HEK293 (cell line): ENCODE measurements at regions not wholly inside any gene's neighbourhood (a gene's known extent, or its start where the extent isn't known, plus 50 kb on each side); places are given as distances from the start of the nearest gene placed in this dataset.
A peak's percentile ranks its signal among the peaks of the same experiment; 100 is the strongest.

Experiments
- CTCF ChIA-PET: fragments of 350-600 bp; formaldehyde crosslinking; extraction: SDS; loops from one replicate; lab custom pipeline; 2021; ENCODE audit warnings: antibody characterized with exemption; lab: Yijun Ruan, JAX
- POLR2A ChIA-PET: fragments of 300-600 bp; formaldehyde crosslinking; extraction: SDS; loops from one replicate; lab custom pipeline; 2020; ENCODE audit warnings: antibody characterized with exemption, inconsistent platforms; lab: Yijun Ruan, JAX
- H3K27ac ChIP-seq: fragments of 200-500 bp; sonication (Bioruptor generic); 2 replicates; pipeline ENCODE4 v1.5.1; 2014; ENCODE audit warnings: low read depth, low read length, control low read depth, inconsistent platforms; ENCODE audit errors: extremely low read depth
- H3K36me3 ChIP-seq, 2 experiments: fragments of 200-500 bp in 1 of 2; sonication (Bioruptor generic) in 1 of 2; 1 replicate in 1 of 2; 2 replicates in 1 of 2; pipeline ENCODE4 v1.5.1; 2014 to 2017; ENCODE audit warnings: inconsistent platforms in 2 of 2, low read length in 2 of 2; ENCODE audit not compliant: control insufficient read depth in 2 of 2, insufficient read depth in 1 of 2
- H3K4me1 ChIP-seq: fragments of 200-500 bp; sonication (Bioruptor generic); 2 replicates; pipeline ENCODE4 v1.5.1; 2014; ENCODE audit warnings: mild to moderate bottlenecking, low read length, inconsistent platforms; ENCODE audit not compliant: control insufficient read depth, insufficient read depth
- H3K4me3 ChIP-seq: 2 replicates; pipeline ENCODE4 v1.5.1; 2011; ENCODE audit warnings: low read depth, mild to moderate bottlenecking, control low read depth, low read length, moderate library complexity
- H3K9me3 ChIP-seq: fragments of 200-500 bp; sonication (Bioruptor generic); 2 replicates; pipeline ENCODE4 v1.5.1; 2014; ENCODE audit warnings: low read depth, low read length, inconsistent platforms; ENCODE audit not compliant: control insufficient read depth, insufficient read depth
- EGR2 ChIP-seq: fragments of 450-650 bp; formaldehyde crosslinking; IDR thresholded peaks from 2 replicates; pipeline ENCODE4 v1.5.1; 2016; ENCODE audit warnings: low read depth, missing biosample characterization, missing genetic modification characterization
- IKZF3 ChIP-seq: fragments of 450-650 bp; IDR thresholded peaks from 2 replicates; pipeline ENCODE4 v1.5.0; 2018; ENCODE audit warnings: missing biosample characterization, mild to moderate bottlenecking, missing genetic modification characterization, moderate library complexity
- MZF1 ChIP-seq: fragments of 450-650 bp; formaldehyde crosslinking; IDR thresholded peaks from 2 replicates; pipeline ENCODE4 v1.5.1; 2017; ENCODE audit warnings: missing biosample characterization, missing genetic modification characterization, borderline replicate concordance
- PBX3 ChIP-seq: sonication (generic); formaldehyde crosslinking; IDR thresholded peaks from 2 replicates; pipeline ENCODE4 v1.8.1; 2022; ENCODE audit warnings: mild to moderate bottlenecking, moderate library complexity, missing genetic modification reagents
- PRDM10 ChIP-seq: fragments of 450-650 bp; formaldehyde crosslinking; IDR thresholded peaks from 2 replicates; pipeline ENCODE4 v1.5.1; 2016; ENCODE audit warnings: missing biosample characterization, missing genetic modification characterization
- PRDM6 ChIP-seq: fragments of 450-650 bp; formaldehyde crosslinking; IDR thresholded peaks from 2 replicates; pipeline ENCODE4 v1.5.1; 2017; ENCODE audit warnings: missing biosample characterization, missing genetic modification characterization
- REST ChIP-seq: fragments of 450-650 bp; formaldehyde crosslinking; IDR thresholded peaks from 2 replicates; pipeline ENCODE4 v1.5.1; 2016; ENCODE audit warnings: missing biosample characterization, missing genetic modification characterization
- WT1 ChIP-seq: fragments of 450-650 bp; formaldehyde crosslinking; IDR thresholded peaks from 2 replicates; pipeline ENCODE4 v1.5.1; 2016; ENCODE audit warnings: missing biosample characterization, missing genetic modification characterization
- ZBTB8A ChIP-seq: fragments of 450-650 bp; formaldehyde crosslinking; IDR thresholded peaks from 2 replicates; pipeline ENCODE4 v1.5.1; 2016; ENCODE audit warnings: missing biosample characterization, missing genetic modification characterization
- ZFHX2 ChIP-seq: fragments of 450-650 bp; formaldehyde crosslinking; conservative IDR thresholded peaks from 2 replicates; pipeline ENCODE4 v1.5.1; 2016; ENCODE audit warnings: missing biosample characterization, missing genetic modification characterization
- ZNF114 ChIP-seq: fragments of 450-650 bp; formaldehyde crosslinking; IDR thresholded peaks from 2 replicates; pipeline ENCODE4 v1.5.0; 2017; ENCODE audit warnings: missing biosample characterization, missing genetic modification characterization
- ZNF121 ChIP-seq: fragments of 450-650 bp; formaldehyde crosslinking; IDR thresholded peaks from 2 replicates; pipeline ENCODE4 v1.5.1; 2016; ENCODE audit warnings: missing biosample characterization, missing genetic modification characterization
- ZNF24 ChIP-seq: fragments of 450-650 bp; formaldehyde crosslinking; IDR thresholded peaks from 2 replicates; pipeline ENCODE4 v1.5.1; 2016; ENCODE audit warnings: missing biosample characterization, missing genetic modification characterization
- ZNF311 ChIP-seq: fragments of 450-650 bp; formaldehyde crosslinking; IDR thresholded peaks from 2 replicates; pipeline ENCODE4 v1.5.1; 2017; ENCODE audit warnings: missing biosample characterization, missing genetic modification characterization, borderline replicate concordance
- ZNF341 ChIP-seq: fragments of 450-650 bp; formaldehyde crosslinking; IDR thresholded peaks from 2 replicates; pipeline ENCODE4; 2016; ENCODE audit warnings: low read depth, missing biosample characterization, missing genetic modification characterization
- ZNF394 ChIP-seq: fragments of 450-650 bp; formaldehyde crosslinking; IDR thresholded peaks from 2 replicates; pipeline ENCODE4 v1.5.1; 2016; ENCODE audit warnings: missing biosample characterization, missing genetic modification characterization, mild to moderate bottlenecking, moderate library complexity, borderline replicate concordance
- ZNF548 ChIP-seq: fragments of 450-650 bp; formaldehyde crosslinking; IDR thresholded peaks from 2 replicates; pipeline ENCODE4 v1.5.1; 2016; ENCODE audit warnings: missing biosample characterization, missing genetic modification characterization
- ZNF558 ChIP-seq: fragments of 450-650 bp; formaldehyde crosslinking; IDR thresholded peaks from 2 replicates; pipeline ENCODE4 v1.5.1; 2016; ENCODE audit warnings: missing biosample characterization, missing genetic modification characterization
- ZNF621 ChIP-seq: fragments of 450-650 bp; formaldehyde crosslinking; IDR thresholded peaks from 2 replicates; pipeline ENCODE4 v1.5.1; 2017; ENCODE audit warnings: missing biosample characterization, missing genetic modification characterization
- ZXDB ChIP-seq: fragments of 450-650 bp; formaldehyde crosslinking; IDR thresholded peaks from 2 replicates; pipeline ENCODE4 v1.5.1; 2016; ENCODE audit warnings: missing biosample characterization, missing genetic modification characterization
- TF ChIP-seq, protein P1 (sequence below): fragments of 450-650 bp; formaldehyde crosslinking; IDR thresholded peaks from 2 replicates; pipeline ENCODE4 v1.5.1; 2016; ENCODE audit warnings: missing biosample characterization, missing genetic modification characterization
- TF ChIP-seq, protein P2 (sequence below): fragments of 450-650 bp; formaldehyde crosslinking; IDR thresholded peaks from 2 replicates; pipeline ENCODE4 v1.5.1; 2017; ENCODE audit warnings: missing biosample characterization, missing genetic modification characterization

- TF ChIP-seq, protein P1, sequence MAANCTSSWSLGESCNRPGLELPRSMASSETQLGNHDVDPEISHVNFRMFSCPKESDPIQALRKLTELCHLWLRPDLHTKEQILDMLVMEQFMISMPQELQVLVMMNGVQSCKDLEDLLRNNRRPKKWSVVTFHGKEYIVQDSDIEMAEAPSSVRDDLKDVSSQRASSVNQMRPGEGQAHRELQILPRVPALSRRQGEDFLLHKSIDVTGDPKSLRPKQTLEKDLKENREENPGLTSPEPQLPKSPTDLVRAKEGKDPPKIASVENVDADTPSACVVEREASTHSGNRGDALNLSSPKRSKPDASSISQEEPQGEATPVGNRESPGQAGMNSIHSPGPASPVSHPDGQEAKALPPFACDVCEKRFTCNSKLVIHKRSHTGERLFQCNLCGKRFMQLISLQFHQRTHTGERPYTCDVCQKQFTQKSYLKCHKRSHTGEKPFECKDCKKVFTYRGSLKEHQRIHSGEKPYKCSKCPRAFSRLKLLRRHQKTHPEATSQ (tag by site-specific recombination) = no peak
- TF ChIP-seq IKZF3 = 0 out of 2 replicates have a peak, but pooled peaks have one; percentile 8
- TF ChIP-seq ZNF311 (tag by site-specific recombination) = no peak
These were observed 127.5 kb upstream of the SOD1 start (continued) for GRCh38 chr21:31531967-31532366.

GRCh38 chr21:31530897-31531705 lies 128.4 kb upstream of the SOD1 start:
- H3K4me1 ChIP-seq = peaks cover 32% of the 10 kb centered on the region
- ChIA-PET POLR2A (interaction anchor here (0.7 to 1.6 kb wide), 2 partner anchors 10 to 28 kb away, joined by 3 to 7 read pairs; no protein-coding TSS in a partner anchor), CTCF (interaction anchor here (0.6 to 2.2 kb wide), 3 partner anchors 9 to 50 kb away, joined by 3 to 10 read pairs (median 4); no protein-coding TSS in a partner anchor)
- no peaks in the 10 kb centered on the region for H3K9me3 ChIP-seq
- H3K27ac ChIP-seq = peak overlapping the region; percentile 68
- H3K4me3 ChIP-seq = no peak overlapping the region
- no peaks in the 10 kb centered on the region; a peak in 1 of 3 replicates for H3K36me3 ChIP-seq
- TF ChIP-seq ZNF341 (tag by site-specific recombination) (peak; percentile 66), ZNF621 (tag by site-specific recombination) (no peak), ZNF558 (tag by site-specific recombination) (0 out of 2 replicates have a peak, but pooled peaks have one; percentile 9), ZFHX2 (tag by site-specific recombination) (peak; percentile 74), ZNF24 (tag by site-specific recombination) (no peak), ZBTB8A (peak; percentile 48), ZXDB (tag by site-specific recombination) (peak; percentile 36), PRDM6 (peak; percentile 85), PRDM10 (tag by site-specific recombination) (peak; percentile 99), MZF1 (tag by site-specific recombination) (peak; percentile 71), PBX3 (CRISPR knock-in tag) (no peak), EGR2 (tag by site-specific recombination) (peak; percentile 74; the same call in 1 of the 2 replicates), WT1 (tag by site-specific recombination) (peak; percentile 66), ZNF548 (no peak), ZNF121 (tag by site-specific recombination) (no peak), ZNF394 (tag by site-specific recombination) (peak; percentile 84; the same call in 1 of the 2 replicates), REST (tag by site-specific recombination) (peak; percentile 70; the same call in 1 of the 2 replicates), ZNF114 (no peak)
- TF ChIP-seq, protein P2, sequence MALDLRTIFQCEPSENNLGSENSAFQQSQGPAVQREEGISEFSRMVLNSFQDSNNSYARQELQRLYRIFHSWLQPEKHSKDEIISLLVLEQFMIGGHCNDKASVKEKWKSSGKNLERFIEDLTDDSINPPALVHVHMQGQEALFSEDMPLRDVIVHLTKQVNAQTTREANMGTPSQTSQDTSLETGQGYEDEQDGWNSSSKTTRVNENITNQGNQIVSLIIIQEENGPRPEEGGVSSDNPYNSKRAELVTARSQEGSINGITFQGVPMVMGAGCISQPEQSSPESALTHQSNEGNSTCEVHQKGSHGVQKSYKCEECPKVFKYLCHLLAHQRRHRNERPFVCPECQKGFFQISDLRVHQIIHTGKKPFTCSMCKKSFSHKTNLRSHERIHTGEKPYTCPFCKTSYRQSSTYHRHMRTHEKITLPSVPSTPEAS (tag by site-specific recombination) = 0 out of 2 replicates have a peak, but pooled peaks have one; percentile 3
